Left renal cortex interstitium (tissue), 4 donors: ENCODE measurements at regions not wholly inside any gene's neighbourhood (a gene's known extent, or its start where the extent isn't known, plus 50 kb on each side); places are given as distances from the start of the nearest gene placed in this dataset.

Source experiments
- DNase-seq, 4 donors: peaks; one replicate each; pipeline ENCODE4 v3.0.0-alpha.2; 2013; ENCODE audit warnings: low read depth in 4 of 4, low spot score in 2 of 4, missing footprints in 1 of 4

- no peak for DNase-seq
Measured at GRCh38 chr10:44064987-44065787, 319.7 kb downstream of the CXCL12 start.

- no peak for DNase-seq
Measured at GRCh38 chr10:44064317-44064716, 320.6 kb downstream of the CXCL12 start.

- no peak for DNase-seq
Measured at GRCh38 chr10:44063686-44064085, 321.2 kb downstream of the CXCL12 start.

GRCh38 chr10:44060719-44061118, 324.2 kb downstream of the CXCL12 start:
- DNase-seq = no peak

DNA sequence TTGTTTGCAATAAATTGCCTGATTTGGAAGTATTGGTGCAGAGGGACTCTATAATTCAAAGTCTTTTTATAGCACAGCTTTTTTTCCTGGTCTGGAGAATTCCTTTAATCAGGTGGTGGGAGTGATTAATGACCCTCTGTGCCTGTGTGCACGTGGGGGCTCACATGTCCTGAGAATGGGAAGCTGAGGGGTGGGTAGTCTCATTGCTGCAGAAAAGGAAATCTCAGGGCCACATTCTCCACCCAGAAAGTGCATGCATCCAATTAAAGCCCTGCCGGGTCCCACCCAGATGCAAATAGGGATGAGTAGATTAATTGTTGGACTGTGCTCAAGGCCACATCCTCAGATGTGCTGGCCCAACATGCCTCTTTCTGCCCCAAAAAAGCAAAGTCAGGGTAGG, 324.7 kb downstream of the CXCL12 start:
- no peak for DNase-seq

DNA sequence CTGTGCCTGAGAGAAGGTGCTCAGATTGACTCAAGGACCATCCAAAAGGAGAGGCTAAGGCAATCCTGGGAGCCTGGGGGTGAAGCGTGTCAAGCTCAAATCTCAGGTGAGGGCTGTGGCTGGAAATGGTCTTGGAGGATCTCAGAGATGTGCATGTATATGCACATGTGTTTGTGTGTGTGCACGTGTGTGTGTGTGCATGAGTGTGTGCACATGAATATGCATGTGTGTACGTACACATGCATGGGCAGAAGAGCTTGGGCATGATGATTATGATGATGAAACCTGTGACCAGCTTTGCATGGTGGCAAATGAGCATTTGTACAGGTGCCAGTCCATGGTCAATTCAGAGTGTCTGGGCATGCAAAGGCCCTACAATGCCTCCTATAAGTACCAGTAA, 326.6 kb downstream of the CXCL12 start:
- DNase-seq = no peak

DNA sequence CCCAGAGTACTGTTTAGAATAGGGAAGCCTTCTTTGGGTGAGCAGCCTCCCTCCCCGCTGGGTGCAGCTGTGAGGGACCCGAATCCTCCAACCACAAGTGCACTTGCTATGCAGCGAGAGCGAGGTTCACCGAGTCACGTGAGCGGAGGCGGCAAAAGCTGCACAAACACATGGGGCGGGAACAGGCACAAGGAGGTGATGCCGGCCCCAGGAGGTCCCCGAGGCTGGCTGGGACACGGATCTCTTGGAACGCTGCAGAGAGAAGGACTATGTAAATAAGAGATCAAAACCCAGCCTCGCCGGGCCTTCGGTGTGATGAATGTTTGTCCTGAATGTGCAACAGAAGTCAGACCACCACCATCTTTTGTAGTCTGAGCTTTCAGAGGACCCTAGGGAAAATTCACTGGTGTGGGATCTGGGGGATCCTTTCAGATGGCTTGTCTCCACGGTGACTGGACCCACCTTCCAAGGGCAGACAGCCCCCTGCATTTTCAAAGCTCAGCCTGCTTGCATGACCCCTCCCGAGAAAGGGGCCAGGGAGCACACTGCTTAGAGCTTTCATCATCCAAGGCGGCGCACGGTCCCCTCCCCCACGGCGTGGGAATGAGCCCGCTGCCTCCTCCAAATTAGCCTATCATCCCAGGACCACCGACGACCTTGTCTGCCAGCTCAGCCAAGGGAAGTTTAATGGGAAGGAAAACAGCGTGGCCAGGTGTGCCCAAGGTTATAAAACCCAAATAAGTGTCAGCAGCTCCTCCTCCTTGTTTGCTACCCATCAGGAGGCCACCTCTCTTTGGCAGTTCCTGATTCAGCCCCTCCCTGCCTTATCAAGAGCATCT, 327.7 kb downstream of the CXCL12 start:
- no peak for DNase-seq

GRCh38 chr10:44056206-44056605, 328.7 kb downstream of the CXCL12 start:
- DNase-seq = no peak

- DNase-seq = no peak
Measured at GRCh38 chr10:44054046-44054445, 330.9 kb downstream of the CXCL12 start.

DNA sequence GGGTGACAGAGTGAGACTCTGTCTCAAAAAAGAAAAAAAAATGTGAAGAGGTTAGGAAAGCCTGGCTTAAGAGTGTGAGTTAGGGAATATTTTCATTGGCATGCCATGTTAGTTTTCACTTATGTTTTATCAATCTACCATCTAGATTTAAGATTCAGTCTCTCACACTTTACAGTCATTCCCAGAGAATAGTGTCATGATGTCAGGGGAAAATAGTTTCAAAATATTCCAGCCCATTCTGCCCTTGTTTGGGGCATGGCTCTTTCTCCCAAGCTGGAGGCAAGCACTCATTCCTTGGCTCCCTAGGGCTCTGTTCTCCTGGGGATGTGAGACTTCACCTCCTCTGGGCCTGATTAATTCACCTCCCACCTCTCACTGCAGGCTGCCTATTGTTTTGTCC, 331.5 kb downstream of the CXCL12 start:
- DNase-seq = no peak

- DNase-seq = no peak
Measured at GRCh38 chr10:44051584-44052385, 333.1 kb downstream of the CXCL12 start.

- DNase-seq = no peak
Measured at GRCh38 chr10:44051091-44051490, 333.8 kb downstream of the CXCL12 start.

DNA sequence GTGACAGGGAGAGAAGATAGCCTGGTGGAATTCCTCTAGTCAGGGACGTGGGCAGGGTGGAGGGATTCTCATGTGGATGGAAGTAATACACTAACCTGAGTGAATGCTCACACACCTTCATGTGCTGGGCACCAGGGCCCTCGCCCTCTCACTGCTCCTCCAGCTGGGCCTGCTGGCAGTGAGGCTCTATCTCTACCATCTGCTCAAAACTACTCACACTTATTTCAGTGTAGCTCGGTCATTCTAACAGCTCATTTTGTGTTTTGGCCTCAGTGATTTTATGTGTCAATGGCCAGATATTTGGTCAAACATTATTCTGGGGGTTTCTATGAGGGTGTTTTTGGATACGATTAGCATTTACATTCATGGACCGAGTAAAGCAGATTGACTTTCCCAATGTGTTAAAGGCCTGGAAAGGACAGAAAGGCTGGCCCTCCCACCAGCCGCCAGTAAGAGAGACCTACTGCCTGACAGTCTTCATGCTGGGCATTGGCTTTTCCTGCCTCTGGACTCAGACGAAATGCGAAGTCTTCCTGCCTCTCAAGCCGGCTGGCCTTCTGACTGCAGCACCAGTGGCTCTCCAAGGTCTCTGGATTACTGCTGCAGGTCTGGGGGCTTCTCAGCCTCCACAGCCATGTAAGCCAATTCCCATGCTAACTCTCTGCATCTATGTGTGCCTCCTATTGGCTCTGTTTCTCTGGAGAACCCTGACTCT, 335.4 kb downstream of the CXCL12 start:
- DNase-seq = no peak

- no peak for DNase-seq
Measured at GRCh38 chr10:44047361-44047760, 337.5 kb downstream of the CXCL12 start.

DNA sequence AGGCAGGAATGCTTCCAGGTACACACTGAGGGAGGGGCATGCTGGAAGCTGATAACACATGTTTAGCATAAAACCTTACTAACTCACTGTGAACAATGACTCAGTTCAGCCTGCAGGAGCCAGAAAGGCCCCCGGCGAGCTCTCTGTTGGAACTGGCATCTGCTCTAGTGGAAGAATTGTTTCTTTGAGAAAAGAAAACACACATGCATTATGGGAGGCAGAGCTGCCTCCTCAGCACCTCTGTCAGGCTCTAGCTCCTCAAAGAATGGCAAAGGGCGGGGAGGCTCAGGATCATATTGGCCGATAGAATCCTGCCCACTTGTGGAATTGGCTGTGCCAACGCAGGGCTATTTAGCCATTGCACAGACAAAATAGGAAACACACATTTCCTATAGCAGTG, 338.3 kb downstream of the CXCL12 start:
- DNase-seq = no peak

GRCh38 chr10:44045020-44045419, 339.9 kb downstream of the CXCL12 start:
- no peak for DNase-seq

DNA sequence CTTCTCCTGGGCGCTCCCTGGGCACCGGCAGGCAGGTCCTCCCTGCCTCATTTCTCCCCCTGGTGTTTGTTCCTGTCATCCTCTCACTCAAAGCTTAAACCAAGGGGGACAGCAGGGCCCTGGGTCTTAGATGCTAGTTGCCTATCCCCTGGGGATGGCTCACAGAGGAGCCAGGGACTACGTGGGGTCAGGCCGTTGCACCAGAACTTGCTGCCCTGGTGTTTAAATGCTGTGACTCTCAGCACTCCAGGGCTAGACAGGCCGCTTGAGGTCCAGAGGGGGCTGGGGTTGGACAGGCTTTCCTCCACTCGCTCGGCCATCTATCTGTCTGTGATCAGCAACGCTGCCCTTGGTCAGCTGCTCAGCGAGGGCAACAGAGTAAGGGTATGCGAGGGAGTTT, 340.3 kb downstream of the CXCL12 start:
- no peak for DNase-seq

- DNase-seq = no peak
Measured at GRCh38 chr10:44043646-44044375, 341.1 kb downstream of the CXCL12 start.

DNA sequence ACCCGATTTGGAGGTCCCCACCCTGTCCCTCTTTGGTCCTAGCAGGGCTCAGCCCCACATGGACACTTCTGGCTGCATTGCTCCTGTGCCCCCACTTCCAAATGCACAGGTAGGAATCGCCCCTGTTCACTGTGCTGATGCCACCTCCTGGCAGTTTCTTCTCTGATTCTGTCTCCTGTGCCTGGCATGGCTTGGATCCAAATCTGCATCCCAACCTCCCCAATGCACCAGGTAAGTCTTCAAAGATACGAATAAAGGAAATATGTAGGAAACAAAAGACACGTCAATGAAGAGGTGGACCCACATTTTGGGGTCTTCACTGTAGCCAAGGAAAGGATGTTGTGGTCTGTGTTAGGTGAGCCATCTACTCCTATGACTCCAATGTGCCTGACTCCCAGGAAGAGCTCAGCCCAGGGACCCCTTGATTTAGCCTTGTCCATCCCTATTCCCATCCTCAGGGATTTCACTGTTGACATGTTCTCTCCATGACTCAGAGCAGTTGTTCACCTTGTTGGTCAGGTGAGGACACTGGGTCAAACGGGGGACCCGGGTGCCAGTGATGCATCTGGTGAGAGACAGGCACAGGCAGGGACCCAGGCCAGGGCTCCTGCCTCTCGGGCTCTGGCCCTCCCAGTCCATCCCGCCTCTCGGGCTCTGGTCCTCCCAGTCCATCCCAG, 341.8 kb downstream of the CXCL12 start:
- no peak for DNase-seq
